PFSK-1 (cell line): ENCODE measurements at regions not wholly inside any gene's neighbourhood (a gene's known extent, or its start where the extent isn't known, plus 50 kb on each side); places are given as distances from the start of the nearest gene placed in this dataset.

Source experiments
- FOXP2 ChIP-seq: optimal IDR thresholded peaks from 2 replicates; pipeline ENCODE3; 2011; ENCODE audit warnings: borderline replicate concordance, control low read depth, inconsistent platforms; ENCODE audit not compliant: insufficient read depth; ENCODE audit errors: extremely low read length, extremely low read depth
- POLR2AphosphoS5 ChIP-seq: IDR thresholded peaks from 2 replicates; pipeline ENCODE4 v1.6.1; 2012; ENCODE audit warnings: low read depth, mild to moderate bottlenecking, control low read depth, low read length, moderate library complexity
- SIN3A ChIP-seq: IDR thresholded peaks from 2 replicates; pipeline ENCODE4 v1.6.1; 2012; ENCODE audit warnings: mild to moderate bottlenecking, low read length, moderate library complexity, borderline replicate concordance; ENCODE audit not compliant: insufficient read depth
- TAF1 ChIP-seq: IDR thresholded peaks from 2 replicates; pipeline ENCODE4 v1.6.1; 2012; ENCODE audit warnings: low read length, control low read depth, borderline replicate concordance; ENCODE audit not compliant: insufficient read depth
- TF ChIP-seq, protein P1 (sequence below), 2 experiments: IDR thresholded peaks; 2 replicates each; pipeline versions ENCODE4 v1.6.1 to v1.8.0; 2011 to 2012; ENCODE audit warnings: low read depth in 2 of 2, low read length in 2 of 2, control low read depth in 1 of 2, inconsistent platforms in 1 of 2, mild to moderate bottlenecking in 1 of 2, moderate library complexity in 1 of 2; ENCODE audit not compliant: insufficient read depth in 1 of 2

DNA sequence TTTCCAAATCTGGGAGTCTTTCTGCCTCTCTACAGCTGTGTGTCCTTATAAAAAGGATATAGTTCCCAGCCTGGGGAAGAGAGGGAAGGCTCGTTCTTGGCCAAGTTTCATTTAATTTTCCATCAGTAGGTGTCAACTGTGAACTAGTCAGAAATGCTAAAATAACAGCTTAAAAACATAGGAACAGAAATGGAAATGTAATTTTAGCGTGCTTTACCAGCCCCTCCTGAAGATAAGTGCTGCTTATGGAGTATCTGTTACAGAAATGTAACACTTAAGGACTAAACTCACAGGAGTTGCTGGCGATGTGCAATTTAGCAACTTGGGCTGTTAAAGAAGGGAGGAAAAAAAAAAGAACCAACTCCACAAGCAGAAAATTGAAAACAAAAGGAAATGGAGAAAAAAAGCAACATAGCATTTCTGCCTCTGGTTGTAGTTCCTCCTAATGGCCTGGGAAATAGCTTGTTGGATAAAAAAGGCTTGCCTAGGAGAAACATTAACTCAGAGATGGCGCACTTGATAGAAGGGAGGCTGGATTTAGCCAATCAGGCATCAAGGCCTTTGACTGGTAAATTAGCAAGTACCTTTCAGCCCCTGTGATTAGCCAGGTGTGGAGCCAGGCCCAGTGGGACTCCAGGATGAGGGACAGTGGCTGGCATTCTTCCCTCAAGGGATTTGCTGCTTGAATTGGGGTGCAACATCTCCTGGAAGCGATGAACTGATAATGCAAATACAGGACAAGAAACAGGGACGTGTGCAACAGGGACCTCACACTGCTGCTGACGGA lies 84.3 kb downstream of the RPLP1 start:
- TF ChIP-seq TAF1 (no peak), POLR2AphosphoS5 (no peak)
- TF ChIP-seq, protein P1, sequence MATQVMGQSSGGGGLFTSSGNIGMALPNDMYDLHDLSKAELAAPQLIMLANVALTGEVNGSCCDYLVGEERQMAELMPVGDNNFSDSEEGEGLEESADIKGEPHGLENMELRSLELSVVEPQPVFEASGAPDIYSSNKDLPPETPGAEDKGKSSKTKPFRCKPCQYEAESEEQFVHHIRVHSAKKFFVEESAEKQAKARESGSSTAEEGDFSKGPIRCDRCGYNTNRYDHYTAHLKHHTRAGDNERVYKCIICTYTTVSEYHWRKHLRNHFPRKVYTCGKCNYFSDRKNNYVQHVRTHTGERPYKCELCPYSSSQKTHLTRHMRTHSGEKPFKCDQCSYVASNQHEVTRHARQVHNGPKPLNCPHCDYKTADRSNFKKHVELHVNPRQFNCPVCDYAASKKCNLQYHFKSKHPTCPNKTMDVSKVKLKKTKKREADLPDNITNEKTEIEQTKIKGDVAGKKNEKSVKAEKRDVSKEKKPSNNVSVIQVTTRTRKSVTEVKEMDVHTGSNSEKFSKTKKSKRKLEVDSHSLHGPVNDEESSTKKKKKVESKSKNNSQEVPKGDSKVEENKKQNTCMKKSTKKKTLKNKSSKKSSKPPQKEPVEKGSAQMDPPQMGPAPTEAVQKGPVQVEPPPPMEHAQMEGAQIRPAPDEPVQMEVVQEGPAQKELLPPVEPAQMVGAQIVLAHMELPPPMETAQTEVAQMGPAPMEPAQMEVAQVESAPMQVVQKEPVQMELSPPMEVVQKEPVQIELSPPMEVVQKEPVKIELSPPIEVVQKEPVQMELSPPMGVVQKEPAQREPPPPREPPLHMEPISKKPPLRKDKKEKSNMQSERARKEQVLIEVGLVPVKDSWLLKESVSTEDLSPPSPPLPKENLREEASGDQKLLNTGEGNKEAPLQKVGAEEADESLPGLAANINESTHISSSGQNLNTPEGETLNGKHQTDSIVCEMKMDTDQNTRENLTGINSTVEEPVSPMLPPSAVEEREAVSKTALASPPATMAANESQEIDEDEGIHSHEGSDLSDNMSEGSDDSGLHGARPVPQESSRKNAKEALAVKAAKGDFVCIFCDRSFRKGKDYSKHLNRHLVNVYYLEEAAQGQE (IDR thresholded peaks at IDR 0.05; ENCODE audit: insufficient read depth in 1 of 2, low read depth in 2 of 2, low read length in 2 of 2) = no peak

- TF ChIP-seq SIN3A (no peak), FOXP2 (no peak), POLR2AphosphoS5 (no peak), TAF1 (no peak)
- TF ChIP-seq, protein P1 (IDR thresholded peaks at IDR 0.05; ENCODE audit: insufficient read depth in 1 of 2, low read depth in 2 of 2, low read length in 2 of 2) = no peak
Observed at GRCh38 chr15:69537901-69538300, 85.3 kb downstream of the RPLP1 start.

DNA sequence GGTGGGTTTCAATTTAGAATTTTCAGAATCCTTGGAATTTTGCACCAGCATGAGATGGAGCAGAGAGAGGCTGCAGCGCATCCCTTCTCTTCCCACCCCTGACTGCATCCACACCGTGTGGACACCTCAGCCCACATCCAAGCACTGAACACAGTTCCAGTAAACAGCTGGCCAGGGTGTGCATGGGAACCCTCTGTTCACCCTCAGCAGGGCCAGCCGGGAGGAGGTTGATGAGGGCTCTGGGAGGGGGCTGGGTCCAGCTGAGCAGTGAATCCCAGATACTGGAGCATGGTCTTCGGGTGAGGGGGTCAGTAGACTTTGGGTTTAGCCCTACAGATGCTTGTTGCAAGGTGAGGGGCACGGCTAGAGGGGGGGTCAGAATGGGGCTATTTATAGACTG lies 85.8 kb downstream of the RPLP1 start:
- TF ChIP-seq SIN3A (no peak), POLR2AphosphoS5 (no peak), FOXP2 (no peak), TAF1 (no peak)
- TF ChIP-seq, protein P1 (IDR thresholded peaks at IDR 0.05; ENCODE audit: insufficient read depth in 1 of 2, low read depth in 2 of 2, low read length in 2 of 2) = no peak

- TF ChIP-seq SIN3A = no peak
- no peak for TF ChIP-seq TAF1
- TF ChIP-seq POLR2AphosphoS5 = no peak
- TF ChIP-seq FOXP2 = no peak
- TF ChIP-seq, protein P1 (IDR thresholded peaks at IDR 0.05; ENCODE audit: insufficient read depth in 1 of 2, low read depth in 2 of 2, low read length in 2 of 2) = no peak
Observed at GRCh38 chr15:69539345-69539744, 86.7 kb downstream of the RPLP1 start.
